HepG2 (cell line): ENCODE measurements at regions not wholly inside any gene's neighbourhood (a gene's known extent, or its start where the extent isn't known, plus 50 kb on each side); places are given as distances from the start of the nearest gene placed in this dataset.

ENCODE experiments used
- ATAC-seq: fragments of 200-7000 bp; cut with Tn5 transposase; 3 replicates; pipeline ENCODE4 v1.9.1; 2020; ENCODE audit warnings: mild to moderate bottlenecking, moderate library complexity
- BruUV-seq: library from RNA; stranded (reverse); fragments of 400-500 nt; replicated peaks from 2 replicates; lab custom pipeline; 2021; lab: Mats Ljungman, UMichigan
- CTCF ChIA-PET: fragments of 300-600 bp; formaldehyde crosslinking; extraction: SDS; loops from one replicate; lab custom pipeline; 2021; ENCODE audit warnings: low total read pairs, inconsistent platforms, low intra/inter-chr PET ratio; lab: Yijun Ruan, JAX
- POLR2A ChIA-PET: fragments of 350-600 bp; sonication (Branson Sonifier 250); formaldehyde crosslinking; loops from one replicate; lab custom pipeline; 2020; ENCODE audit warnings: antibody characterized with exemption, inconsistent platforms; lab: Yijun Ruan, JAX
- DNase-seq: peaks from one replicate; pipeline ENCODE4 v3.0.0-alpha.2; 2015; ENCODE audit warnings: low spot score
- FAIRE-seq: peaks from 3 replicates; lab custom pipeline; 2011; peaks lifted over from hg19 to GRCh38; lab: Jason Lieb, UNC
- H2AFZ ChIP-seq: one replicate; pipeline ENCODE4 v1.6.1; 2011; ENCODE audit warnings: low read length, inconsistent platforms
- H3K27ac ChIP-seq: fragments of 300-600 bp; 3 replicates; pipeline ENCODE4 v1.8.0; 2011; ENCODE audit warnings: mixed run types, mild to moderate bottlenecking, mixed read lengths, low read length, inconsistent platforms; ENCODE audit not compliant: insufficient read depth; ENCODE audit errors: extremely low read length
- H3K27me3 ChIP-seq, 2 experiments: fragments of 200-600 bp in 1 of 2; 2 replicates in 1 of 2; 3 replicates in 1 of 2; pipeline versions ENCODE4 v1.6.0 to v1.8.0; 2011; ENCODE audit warnings: low read length in 2 of 2, mild to moderate bottlenecking in 2 of 2, moderate library complexity in 2 of 2, inconsistent platforms in 1 of 2; ENCODE audit not compliant: insufficient read depth in 2 of 2, control insufficient read depth in 1 of 2
- H3K36me3 ChIP-seq, 2 experiments: fragments of 200-600 bp in 1 of 2; replicated peaks in 1 of 2; 2 replicates in 1 of 2; 3 replicates in 1 of 2; pipeline versions ENCODE4 v1.5.1 to v1.8.0; 2011; ENCODE audit warnings: low read length in 2 of 2, inconsistent platforms in 1 of 2; ENCODE audit not compliant: insufficient read depth in 2 of 2, control insufficient read depth in 1 of 2
- H3K4me1 ChIP-seq: 2 replicates; pipeline ENCODE4 v1.5.1; 2012; ENCODE audit warnings: low read length, inconsistent platforms; ENCODE audit not compliant: insufficient read depth
- H3K4me2 ChIP-seq: 2 replicates; pipeline ENCODE4 v1.6.0; 2011; ENCODE audit warnings: low read depth, low read length, inconsistent platforms
- H3K4me3 ChIP-seq, 3 experiments: fragments of 200-600 bp in 1 of 3; sonication (generic), shearing (Covaris generic) in 1 of 3; replicated peaks in 1 of 3; 2 replicates each; pipeline ENCODE4 v1.5.1; 2011 to 2016; ENCODE audit warnings: low read length in 3 of 3, inconsistent platforms in 2 of 3, low read depth in 2 of 3, mild to moderate bottlenecking in 2 of 3, control low read depth in 1 of 3, mixed read lengths in 1 of 3; ENCODE audit not compliant: insufficient read depth in 1 of 3
- H3K79me2 ChIP-seq: one replicate; pipeline ENCODE4 v1.6.1; 2011; ENCODE audit warnings: low read length, inconsistent platforms; ENCODE audit not compliant: insufficient read depth
- H3K9ac ChIP-seq: 2 replicates; pipeline ENCODE4 v1.6.0; 2011; ENCODE audit warnings: mild to moderate bottlenecking, low read depth, low read length, inconsistent platforms; ENCODE audit not compliant: insufficient read depth
- H3K9me3 ChIP-seq: 2 replicates; pipeline ENCODE4 v1.5.1; 2012; ENCODE audit warnings: mild to moderate bottlenecking, low read length
- H4K20me1 ChIP-seq: 2 replicates; pipeline ENCODE4 v1.6.0; 2011; ENCODE audit warnings: inconsistent platforms, mild to moderate bottlenecking, low read length, moderate library complexity; ENCODE audit not compliant: insufficient read depth
- AGO2 ChIP-seq: fragments of 200-400 bp; formaldehyde crosslinking; optimal IDR thresholded peaks from 2 replicates; pipeline ENCODE3; 2017; ENCODE audit warnings: mild to moderate bottlenecking, low read depth, low read length, moderate library complexity
- CHD2 ChIP-seq: IDR thresholded peaks from 2 replicates; pipeline ENCODE4 v1.6.1; 2011; ENCODE audit warnings: low read depth, low read length, improper control_type of control experiment
- CREM ChIP-seq, 2 experiments: sonication (generic) in 1 of 2; formaldehyde crosslinking in 1 of 2; IDR thresholded peaks; 2 replicates each; pipeline versions ENCODE4 v1.4.0 to v1.6.1; 2016 to 2020; ENCODE audit warnings: antibody characterized with exemption in 1 of 2, mild to moderate bottlenecking in 1 of 2, missing genetic modification reagents in 1 of 2
- EED ChIP-seq: sonication (generic); formaldehyde crosslinking; IDR thresholded peaks from 2 replicates; pipeline ENCODE4 v1.5.0; 2020; ENCODE audit warnings: mild to moderate bottlenecking, missing genetic modification reagents
- MATR3 ChIP-seq: sonication (generic); formaldehyde crosslinking; IDR thresholded peaks from 2 replicates; pipeline ENCODE4 v1.4.0; 2020; ENCODE audit warnings: missing genetic modification reagents
- MTA1 ChIP-seq: sonication (generic); formaldehyde crosslinking; IDR thresholded peaks from 2 replicates; pipeline ENCODE4 v1.4.0; 2020; ENCODE audit warnings: missing genetic modification reagents, mild to moderate bottlenecking, borderline replicate concordance
- MYPOP ChIP-seq: sonication (generic); formaldehyde crosslinking; IDR thresholded peaks from 2 replicates; pipeline ENCODE4 v1.8.1; 2023; ENCODE audit warnings: mild to moderate bottlenecking, moderate library complexity, missing genetic modification reagents
- NCOA1 ChIP-seq: sonication (generic); formaldehyde crosslinking; IDR thresholded peaks from 2 replicates; pipeline ENCODE4 v1.9.0; 2021; ENCODE audit warnings: missing genetic modification reagents
- ZC3H13 ChIP-seq: sonication (generic); formaldehyde crosslinking; IDR thresholded peaks from 2 replicates; pipeline ENCODE4 v1.8.1; 2023; ENCODE audit warnings: mild to moderate bottlenecking, missing genetic modification reagents, moderate library complexity
- ZNF138 ChIP-seq: sonication (generic); formaldehyde crosslinking; IDR thresholded peaks from 2 replicates; pipeline ENCODE4 v1.5.0; 2020; ENCODE audit warnings: mild to moderate bottlenecking, low read depth, missing genetic modification reagents
- ZNF709 ChIP-seq: sonication (generic); formaldehyde crosslinking; IDR thresholded peaks from 2 replicates; pipeline ENCODE4 v1.5.0; 2020; ENCODE audit warnings: mild to moderate bottlenecking, missing genetic modification reagents
- WGBS: methylation state at CpG from one replicate; pipeline ENCODE4 v1.1.6; 2017; ENCODE audit warnings: low lambda C conversion rate; 5-methylcytosine and 5-hydroxymethylcytosine counted together
- in situ Hi-C: cut with HindIII; loops from 2 replicates; pipeline ENCODE4 v1.10.0; 2017; ENCODE audit warnings: low pct_unique_long_range_greater_than_20kb; ENCODE audit not compliant: extremely low pct_ligation_motif_present
- intact Hi-C: fragments of 100-400 bp; cut with micrococcal nuclease; formaldehyde crosslinking; loops from one replicate; pipeline ENCODE4 v1.10.0; 2022; ENCODE audit not compliant: unreplicated experiment
- TF ChIP-seq, protein P1 (sequence below): sonication (generic); formaldehyde crosslinking; IDR thresholded peaks from 2 replicates; pipeline ENCODE4 v1.4.0; 2020; ENCODE audit warnings: mild to moderate bottlenecking, missing genetic modification reagents

DNA sequence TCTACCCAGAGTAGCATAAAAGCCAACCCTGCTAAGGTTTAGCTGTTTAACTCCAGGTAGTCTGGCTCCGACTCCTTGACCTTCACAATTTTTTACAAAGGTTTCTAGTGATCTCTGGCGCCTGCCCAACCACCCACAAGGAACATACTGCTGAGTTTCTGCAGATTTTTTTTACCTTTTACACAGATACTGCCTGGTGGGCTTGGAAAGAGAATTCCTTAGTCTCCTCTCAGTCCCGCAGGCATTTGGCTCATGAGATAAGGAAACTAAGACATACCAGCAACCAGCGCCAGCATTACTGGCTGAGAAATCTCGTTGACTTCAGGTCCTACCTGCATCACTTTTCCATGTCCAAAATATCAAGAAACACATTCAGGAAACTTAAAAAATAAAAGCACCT lies 51.1 kb upstream of the LYZL1 start:
- no peak for DNase-seq
- H3K9ac ChIP-seq, result no peak overlapping the region
- H3K27ac ChIP-seq, result no peak overlapping the region
- intact Hi-C loops, result no loop called here
- TF ChIP-seq NCOA1 (no peak), CHD2 (no peak), EED (CRISPR knock-in tag) (no peak), MATR3 (CRISPR knock-in tag) (no peak), ZNF138 (CRISPR knock-in tag) (no peak), AGO2 (no peak), MTA1 (CRISPR knock-in tag) (no peak), MYPOP (CRISPR knock-in tag) (no peak), ZC3H13 (CRISPR knock-in tag) (no peak), ZNF709 (CRISPR knock-in tag) (no peak), CREM (IDR thresholded peaks at IDR 0.05) (no peak), CREM (CRISPR knock-in tag; IDR thresholded peaks at IDR 0.05) (no peak)
- TF ChIP-seq, protein P1, sequence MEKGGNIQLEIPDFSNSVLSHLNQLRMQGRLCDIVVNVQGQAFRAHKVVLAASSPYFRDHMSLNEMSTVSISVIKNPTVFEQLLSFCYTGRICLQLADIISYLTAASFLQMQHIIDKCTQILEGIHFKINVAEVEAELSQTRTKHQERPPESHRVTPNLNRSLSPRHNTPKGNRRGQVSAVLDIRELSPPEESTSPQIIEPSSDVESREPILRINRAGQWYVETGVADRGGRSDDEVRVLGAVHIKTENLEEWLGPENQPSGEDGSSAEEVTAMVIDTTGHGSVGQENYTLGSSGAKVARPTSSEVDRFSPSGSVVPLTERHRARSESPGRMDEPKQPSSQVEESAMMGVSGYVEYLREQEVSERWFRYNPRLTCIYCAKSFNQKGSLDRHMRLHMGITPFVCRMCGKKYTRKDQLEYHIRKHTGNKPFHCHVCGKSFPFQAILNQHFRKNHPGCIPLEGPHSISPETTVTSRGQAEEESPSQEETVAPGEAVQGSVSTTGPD (CRISPR knock-in tag), result no peak
- in situ Hi-C loops, result no loop called here
- H3K27me3 ChIP-seq, result no peaks in the 10 kb centered on the region
- no peak overlapping the region for H3K4me3 ChIP-seq
- BruUV-seq, result no TSS peak
- FAIRE-seq, result no peak
- H3K79me2 ChIP-seq, result no peaks in the 10 kb centered on the region
- no peaks in the 10 kb centered on the region for H4K20me1 ChIP-seq
- H2AFZ ChIP-seq, result no peak overlapping the region
- WGBS, result 69% methylated on average over 5 of the region's 5 CpGs
- H3K9me3 ChIP-seq, result no peaks in the 10 kb centered on the region
- no peak for ATAC-seq
- POLR2A ChIA-PET, result no interaction called here
- H3K4me2 ChIP-seq, result no peak overlapping the region
- no peaks in the 10 kb centered on the region for H3K36me3 ChIP-seq
- H3K4me1 ChIP-seq, result peaks cover 14% of the 10 kb centered on the region
- CTCF ChIA-PET, result no interaction called here
